Large intestine (tissue), 3 donors: ENCODE measurements at regions not wholly inside any gene's neighbourhood (a gene's known extent, or its start where the extent isn't known, plus 50 kb on each side); places are given as distances from the start of the nearest gene placed in this dataset.
A peak's percentile ranks its signal among the peaks of the same experiment; 100 is the strongest.

Experiments
- DNase-seq, 2 donors: peaks; one replicate each; pipeline versions ENCODE4 v3.0.0 to v3.0.0-alpha.2; 2013
- H3K27ac ChIP-seq: one replicate; pipeline ENCODE4 v1.5.1; 2013; ENCODE audit warnings: low read length
- H3K27me3 ChIP-seq: 2 replicates; pipeline ENCODE4 v1.6.1; 2013; ENCODE audit warnings: low read length; ENCODE audit not compliant: control insufficient read depth, insufficient read depth
- H3K36me3 ChIP-seq: 2 replicates; pipeline ENCODE4 v1.6.1; 2013; ENCODE audit warnings: low read length; ENCODE audit not compliant: control insufficient read depth, insufficient read depth
- H3K4me1 ChIP-seq: one replicate; pipeline ENCODE4 v1.6.1; 2013; ENCODE audit warnings: low read length; ENCODE audit not compliant: control insufficient read depth, insufficient read depth
- H3K4me3 ChIP-seq: one replicate; pipeline ENCODE4 v1.5.1; 2013; ENCODE audit warnings: low read length
- H3K9me3 ChIP-seq: one replicate; pipeline ENCODE4 v1.6.1; 2013; ENCODE audit warnings: mild to moderate bottlenecking, low read depth, low read length, moderate library complexity; ENCODE audit not compliant: control insufficient read depth
- WGBS: methylation state at CpG from one replicate; pipeline ENCODE4 v1.1.5; 2013; ENCODE audit warnings: low lambda C conversion rate; ENCODE audit not compliant: insufficient coverage; 5-methylcytosine and 5-hydroxymethylcytosine counted together

DNA sequence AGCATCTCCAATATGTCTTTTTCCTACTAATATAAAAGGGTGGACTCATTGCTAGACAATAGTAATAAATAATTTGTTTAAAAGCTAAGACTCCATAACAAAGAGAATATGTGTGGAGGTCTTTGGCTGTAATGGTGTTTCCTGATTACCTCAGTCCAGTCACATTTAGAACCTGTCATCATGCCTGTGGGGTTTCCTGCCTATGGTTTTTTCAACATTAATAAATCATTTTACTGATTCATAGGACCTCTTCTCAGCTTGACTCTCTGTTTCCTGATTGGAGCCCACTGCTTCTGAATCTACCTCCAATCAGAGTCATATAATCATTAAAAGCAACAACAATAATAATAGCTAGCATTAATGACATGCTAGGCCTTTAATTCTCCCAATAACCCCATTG lies 52.4 kb upstream of the GNAI1 start:
- Histone ChIP-seq H3K4me1 (no peaks in the 10 kb centered on the region), H3K27ac (no peak overlapping the region), H3K9me3 (no peaks in the 10 kb centered on the region), H3K36me3 (no peaks in the 10 kb centered on the region), H3K27me3 (no peaks in the 10 kb centered on the region), H3K4me3 (no peak overlapping the region)
- DNase-seq: no peak

DNA sequence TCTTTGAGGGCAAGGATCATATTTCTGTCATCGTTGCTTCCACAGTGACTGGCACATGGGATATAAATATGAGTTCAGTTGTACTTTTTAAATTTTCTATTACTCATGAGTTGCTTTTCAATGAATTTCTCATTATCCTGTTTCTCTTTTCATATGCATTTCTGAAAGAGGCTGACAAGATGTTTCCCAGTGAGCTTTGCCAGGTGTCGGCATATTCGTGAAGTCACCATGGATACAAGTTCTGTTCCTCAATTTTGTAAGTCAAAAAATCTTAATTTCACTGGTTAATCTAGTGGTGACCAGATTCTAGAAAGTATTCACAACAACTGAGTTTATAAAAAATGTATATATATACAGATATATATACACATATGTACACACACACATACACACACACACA lies 55.7 kb upstream of the GNAI1 start:
- H3K27ac ChIP-seq: no peak overlapping the region
- no peaks in the 10 kb centered on the region for H3K9me3 ChIP-seq
- H3K36me3 ChIP-seq: no peaks in the 10 kb centered on the region
- H3K4me1 ChIP-seq: no peaks in the 10 kb centered on the region
- no peak for DNase-seq
- WGBS: 80% methylated on average over 1 of the region's 3 CpGs
- no peaks in the 10 kb centered on the region for H3K27me3 ChIP-seq
- no peak overlapping the region for H3K4me3 ChIP-seq

DNA sequence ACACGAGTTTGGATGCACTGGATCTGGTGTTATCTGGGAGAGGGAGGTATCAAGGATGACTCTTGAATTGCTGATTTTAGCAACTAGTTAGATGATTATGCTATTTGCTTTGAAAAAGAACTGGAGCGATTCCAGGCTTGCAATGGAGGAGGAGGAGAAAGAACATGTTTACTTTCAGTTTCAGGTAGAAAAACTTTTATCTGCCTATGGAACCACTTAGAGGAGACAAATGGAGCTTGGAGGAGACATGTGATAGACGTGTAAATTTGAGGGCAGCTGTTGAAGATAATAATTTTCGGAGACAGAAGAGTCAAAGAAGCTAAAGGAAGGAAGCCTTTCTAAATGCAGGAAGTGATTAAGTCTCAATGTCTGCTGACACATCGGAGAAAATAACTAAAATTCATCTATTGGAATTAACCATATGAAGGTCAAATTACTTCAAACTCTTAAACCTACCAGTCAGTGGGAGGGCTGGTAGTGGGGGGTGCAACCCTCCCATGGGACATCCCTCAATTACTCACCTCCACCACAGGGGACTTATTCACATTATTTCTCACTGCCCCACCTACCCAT lies 56.4 kb upstream of the GNAI1 start:
- H3K9me3 ChIP-seq: no peaks in the 10 kb centered on the region
- whole genome bisulfite sequencing: 19% methylated on average over 2 of the region's 5 CpGs
- DNase-seq: peak in 1 of 2 donors; percentile 59
- H3K4me1 ChIP-seq: no peaks in the 10 kb centered on the region
- no peaks in the 10 kb centered on the region for H3K27me3 ChIP-seq
- H3K36me3 ChIP-seq: no peaks in the 10 kb centered on the region
- H3K27ac ChIP-seq: no peak overlapping the region
- peak overlapping the region; percentile 23 for H3K4me3 ChIP-seq

DNA sequence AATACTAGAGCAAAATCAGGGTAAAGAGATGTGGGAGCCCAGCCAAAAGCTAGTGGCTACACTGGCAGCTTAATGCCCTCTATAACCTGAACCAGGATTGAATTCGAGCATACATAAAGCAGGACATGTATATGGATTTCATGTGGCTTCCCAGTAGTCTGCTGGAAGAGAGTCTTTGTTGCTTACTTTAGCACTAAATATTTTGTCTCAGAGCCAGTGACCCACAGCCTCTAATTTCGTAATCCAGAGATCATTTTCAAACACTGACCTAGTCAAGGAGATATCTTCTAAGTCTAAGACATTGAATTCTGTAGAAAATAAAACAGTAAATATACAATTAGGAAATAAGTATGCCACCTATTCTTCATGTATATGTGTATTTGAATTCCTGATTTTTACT lies 64.2 kb upstream of the GNAI1 start:
- Histone ChIP-seq H3K9me3 (peaks cover 4% of the 10 kb centered on the region), H3K4me3 (no peak overlapping the region), H3K36me3 (no peaks in the 10 kb centered on the region), H3K27ac (no peak overlapping the region), H3K27me3 (no peaks in the 10 kb centered on the region), H3K4me1 (no peaks in the 10 kb centered on the region)
- DNase-seq: no peak
- 60% methylated on average over 1 of the region's 2 CpGs for WGBS

DNA sequence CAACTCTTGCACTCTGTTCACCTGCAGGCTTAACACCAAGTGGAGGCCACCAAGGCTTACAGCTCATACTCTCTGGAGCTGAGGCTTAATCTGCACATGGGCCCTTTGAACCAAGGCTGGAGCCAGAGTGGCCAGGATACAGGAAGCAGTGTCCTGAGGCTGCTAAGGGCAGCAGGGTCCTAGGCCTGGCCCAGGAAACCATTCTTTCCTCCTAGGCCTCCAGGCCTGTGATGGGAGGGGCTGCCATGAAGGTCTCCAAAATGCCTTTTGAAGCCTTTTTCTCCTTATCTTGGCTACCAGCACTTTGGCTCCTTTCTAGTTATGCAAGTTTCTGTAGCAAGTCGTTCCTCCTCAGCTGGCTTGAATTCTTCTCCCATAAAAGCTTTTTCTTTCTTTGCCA lies 68.0 kb upstream of the GNAI1 start:
- no peak overlapping the region for H3K4me3 ChIP-seq
- H3K9me3 ChIP-seq: peaks cover 4% of the 10 kb centered on the region
- H3K36me3 ChIP-seq: no peaks in the 10 kb centered on the region
- no peak for DNase-seq
- 100% methylated on average over 1 of the region's 1 CpG for WGBS
- H3K27me3 ChIP-seq: no peaks in the 10 kb centered on the region
- no peak overlapping the region for H3K27ac ChIP-seq
- no peaks in the 10 kb centered on the region for H3K4me1 ChIP-seq

DNA sequence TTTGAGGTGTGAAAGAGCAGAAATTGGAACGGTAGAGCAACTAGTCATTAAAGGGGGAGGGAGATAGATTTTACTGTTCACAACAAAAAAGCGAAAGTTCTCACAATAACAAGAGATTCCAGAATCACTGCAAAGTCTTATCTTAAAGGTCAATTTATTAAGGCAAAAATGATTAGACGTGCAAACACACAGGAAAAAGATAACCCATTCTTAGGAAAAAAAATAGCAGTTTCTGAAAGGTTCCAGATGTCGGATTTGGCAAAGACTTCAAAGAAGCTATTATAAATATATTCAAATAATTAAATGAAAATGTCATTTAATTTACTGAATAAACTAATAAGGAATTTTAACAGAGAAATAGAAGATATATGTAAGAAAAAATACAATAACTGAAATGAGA lies 70.8 kb upstream of the GNAI1 start:
- Histone ChIP-seq H3K4me3 (no peak overlapping the region), H3K9me3 (peaks cover 4% of the 10 kb centered on the region), H3K27ac (no peak overlapping the region), H3K4me1 (no peaks in the 10 kb centered on the region), H3K36me3 (no peaks in the 10 kb centered on the region), H3K27me3 (no peaks in the 10 kb centered on the region)
- WGBS: 36% methylated on average over 3 of the region's 4 CpGs
- no peak for DNase-seq

DNA sequence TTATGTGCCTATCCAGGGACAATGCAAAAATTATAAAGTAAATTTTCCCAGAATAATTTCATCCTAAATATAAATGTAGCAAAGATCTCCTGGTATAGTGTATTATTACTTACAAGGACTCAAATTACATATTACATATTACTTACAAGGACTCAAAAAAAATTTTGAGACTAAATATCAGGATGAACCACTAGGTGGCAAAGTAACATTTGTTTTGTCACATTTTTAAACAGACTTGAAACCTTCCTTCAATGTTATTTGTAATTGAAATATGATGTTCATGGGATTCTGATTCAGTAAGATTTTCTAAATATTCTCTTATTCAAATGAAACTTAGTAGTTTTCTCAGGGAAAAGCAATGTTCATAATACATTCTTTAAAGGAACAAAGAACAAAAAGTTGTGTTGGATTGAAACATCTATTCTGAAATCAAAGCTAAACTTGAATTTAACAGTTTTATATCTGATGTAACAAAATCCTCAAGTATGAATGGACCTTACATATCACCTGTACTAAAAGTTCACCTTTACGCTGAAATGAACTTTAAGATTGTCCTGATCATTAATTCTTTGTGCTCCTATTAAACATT lies 74.3 kb upstream of the GNAI1 start:
- WGBS: no CpG with 5 or more reads among the region's 1 CpG
- Histone ChIP-seq H3K4me3 (no peak overlapping the region), H3K9me3 (no peaks in the 10 kb centered on the region), H3K27ac (no peak overlapping the region), H3K27me3 (no peaks in the 10 kb centered on the region), H3K4me1 (no peaks in the 10 kb centered on the region), H3K36me3 (no peaks in the 10 kb centered on the region)
- DNase-seq: peak in 1 of 2 donors; percentile 42

DNA sequence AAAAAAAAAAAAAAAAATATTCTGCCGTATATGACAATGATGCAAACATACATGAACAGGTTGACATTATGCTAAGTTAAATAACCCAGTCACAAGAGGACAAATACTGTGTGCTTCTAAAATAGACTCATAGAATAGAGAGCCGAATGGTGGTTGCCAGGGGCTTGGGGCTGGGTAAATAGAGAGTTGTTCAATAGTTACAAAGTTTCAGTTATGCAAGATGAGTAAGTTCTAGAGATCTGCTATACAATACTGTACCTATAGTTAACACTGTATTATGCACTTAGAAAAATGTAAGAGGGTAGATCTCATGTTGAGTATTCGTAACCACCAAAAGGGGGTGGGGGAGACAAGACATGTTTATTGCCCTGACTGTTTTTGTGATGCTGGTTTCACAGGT lies 77.1 kb upstream of the GNAI1 start:
- H3K27me3 ChIP-seq: no peaks in the 10 kb centered on the region
- H3K36me3 ChIP-seq: no peaks in the 10 kb centered on the region
- no peaks in the 10 kb centered on the region for H3K4me1 ChIP-seq
- no peak overlapping the region for H3K4me3 ChIP-seq
- WGBS: 100% methylated on average over 1 of the region's 3 CpGs
- no peak for DNase-seq
- H3K9me3 ChIP-seq: no peaks in the 10 kb centered on the region
- no peak overlapping the region for H3K27ac ChIP-seq

DNA sequence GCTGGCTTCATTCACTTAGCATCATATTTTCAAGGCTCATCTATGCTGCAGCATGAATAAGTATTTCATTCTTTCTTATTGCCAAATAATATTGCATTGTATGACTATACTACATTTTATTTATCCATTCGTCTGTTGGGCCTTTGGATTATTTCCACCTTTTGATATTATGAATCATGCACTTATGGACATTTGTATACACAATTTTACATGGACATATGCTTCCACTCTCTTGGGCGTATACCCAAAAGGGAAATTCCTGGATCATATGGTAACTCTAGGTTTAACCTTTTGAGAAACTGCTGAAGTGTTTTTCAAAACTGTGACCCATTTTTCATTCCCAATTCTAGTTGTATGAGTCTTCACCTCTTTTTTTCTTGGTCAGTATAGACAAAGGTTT lies 80.3 kb upstream of the GNAI1 start:
- H3K4me3 ChIP-seq: no peak overlapping the region
- DNase-seq: no peak
- no peaks in the 10 kb centered on the region for H3K4me1 ChIP-seq
- no peaks in the 10 kb centered on the region for H3K27me3 ChIP-seq
- H3K27ac ChIP-seq: no peak overlapping the region
- 80% methylated on average over 1 of the region's 2 CpGs for WGBS
- no peaks in the 10 kb centered on the region for H3K9me3 ChIP-seq
- H3K36me3 ChIP-seq: no peaks in the 10 kb centered on the region

DNA sequence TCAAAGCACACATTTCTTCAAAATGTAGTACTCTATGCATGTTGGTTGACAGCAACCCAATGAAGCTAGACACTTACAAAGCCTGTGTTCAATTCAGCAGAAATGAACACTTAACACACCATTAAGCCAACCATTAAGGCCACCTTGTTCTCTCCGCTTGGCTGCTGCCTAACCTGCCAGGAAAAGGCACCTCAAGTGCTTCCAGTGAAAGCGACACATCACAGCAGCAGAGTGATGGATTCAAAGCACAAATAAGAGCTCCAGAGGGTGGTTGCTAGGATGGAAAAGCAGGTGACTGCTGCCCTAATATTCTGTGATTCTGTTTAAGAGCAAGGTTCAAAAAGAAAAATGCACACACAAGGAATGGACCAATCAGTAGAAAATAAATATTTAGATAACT lies 81.5 kb upstream of the GNAI1 start:
- WGBS: no CpG with 5 or more reads among the region's 2 CpGs
- Histone ChIP-seq H3K27me3 (no peaks in the 10 kb centered on the region), H3K4me3 (no peak overlapping the region), H3K4me1 (no peaks in the 10 kb centered on the region), H3K27ac (no peak overlapping the region), H3K36me3 (no peaks in the 10 kb centered on the region), H3K9me3 (no peaks in the 10 kb centered on the region)
- DNase-seq: no peak

DNA sequence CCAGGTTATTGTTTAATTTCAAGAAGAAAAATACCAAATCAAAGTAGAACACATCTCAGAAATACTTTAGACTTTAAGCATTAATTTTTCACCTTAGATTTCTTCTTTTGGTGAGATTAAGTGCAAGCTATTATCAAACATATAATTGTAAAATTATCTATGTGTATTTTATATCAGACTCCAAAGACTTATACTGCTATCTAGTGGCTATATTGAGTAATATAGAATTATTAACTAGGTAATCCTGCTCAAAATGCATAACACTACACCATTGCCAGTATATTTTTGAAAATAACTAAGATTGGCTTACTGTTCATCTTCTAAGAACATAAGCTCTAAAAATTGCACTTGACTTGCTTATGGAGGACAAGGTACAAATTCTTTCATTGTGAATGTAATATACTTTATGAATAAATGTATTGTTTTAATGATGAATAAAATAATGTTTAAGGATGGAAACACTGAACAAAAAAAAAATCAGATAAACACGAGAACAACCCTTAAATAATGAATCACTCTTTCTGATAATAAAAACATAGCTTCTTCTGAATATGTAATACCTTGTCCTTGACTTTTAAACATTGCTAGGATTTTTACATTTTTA lies 86.7 kb upstream of the GNAI1 start:
- Histone ChIP-seq H3K4me3 (no peak overlapping the region), H3K27me3 (no peaks in the 10 kb centered on the region), H3K27ac (no peak overlapping the region), H3K4me1 (no peaks in the 10 kb centered on the region), H3K9me3 (no peaks in the 10 kb centered on the region), H3K36me3 (no peaks in the 10 kb centered on the region)
- 29% methylated on average over 1 of the region's 1 CpG for WGBS
- DNase-seq: no peak
